CD4-positive, alpha-beta T cell treated with Interleukin-2 at 100 ng/mL for 4 hours (primary cell): ENCODE measurements at regions not wholly inside any gene's neighbourhood (a gene's known extent, or its start where the extent isn't known, plus 50 kb on each side); places are given as distances from the start of the nearest gene placed in this dataset.

Experiments used
- DNase-seq: peaks from one replicate; pipeline ENCODE4 v3.0.0-alpha.2; 2020; ENCODE audit warnings: low spot score

DNA sequence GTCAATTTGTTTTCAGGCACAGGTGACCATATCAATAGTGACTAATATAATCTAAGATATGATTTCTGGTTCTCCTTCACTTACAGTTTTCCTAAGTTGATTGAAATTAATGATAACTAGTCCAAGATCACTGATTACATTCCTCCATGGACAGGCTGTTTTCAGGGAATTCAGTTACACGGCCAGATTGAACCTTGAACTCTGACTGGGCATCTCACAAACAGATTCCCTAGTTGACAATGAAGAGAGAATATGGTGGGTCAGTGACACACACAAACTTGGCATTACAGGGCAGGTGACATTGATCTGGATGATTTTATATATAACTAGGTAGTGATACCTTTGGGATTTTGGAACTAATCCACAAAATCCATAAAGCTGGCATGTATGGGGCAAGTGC is 110.2 kb upstream of the EGR2 start:
- no peak for DNase-seq

DNA sequence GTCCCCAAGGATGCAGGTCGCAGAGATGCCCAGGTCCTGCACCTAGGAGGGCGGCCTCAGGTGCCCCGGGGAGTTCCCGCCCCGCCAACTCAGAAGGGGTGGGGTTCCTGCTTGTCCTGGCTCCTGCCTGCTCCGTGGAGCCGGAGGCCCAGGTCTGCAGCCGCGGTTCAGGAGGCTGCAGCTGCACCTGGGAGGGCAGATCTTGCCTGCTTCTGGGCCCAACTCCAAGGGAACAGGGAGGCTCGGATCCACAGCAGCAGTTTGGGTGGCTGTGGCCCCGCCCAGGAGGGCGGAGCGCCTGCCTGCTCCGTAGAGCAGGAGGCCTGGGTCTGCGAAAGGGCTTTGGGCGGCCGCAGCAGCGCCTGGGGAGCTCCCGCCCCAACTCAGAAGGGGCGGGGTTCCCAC is 108.2 kb upstream of the EGR2 start:
- DNase-seq: no peak

GRCh38 chr10:62919776-62920175 is 103.6 kb upstream of the EGR2 start:
- DNase-seq: no peak

DNA sequence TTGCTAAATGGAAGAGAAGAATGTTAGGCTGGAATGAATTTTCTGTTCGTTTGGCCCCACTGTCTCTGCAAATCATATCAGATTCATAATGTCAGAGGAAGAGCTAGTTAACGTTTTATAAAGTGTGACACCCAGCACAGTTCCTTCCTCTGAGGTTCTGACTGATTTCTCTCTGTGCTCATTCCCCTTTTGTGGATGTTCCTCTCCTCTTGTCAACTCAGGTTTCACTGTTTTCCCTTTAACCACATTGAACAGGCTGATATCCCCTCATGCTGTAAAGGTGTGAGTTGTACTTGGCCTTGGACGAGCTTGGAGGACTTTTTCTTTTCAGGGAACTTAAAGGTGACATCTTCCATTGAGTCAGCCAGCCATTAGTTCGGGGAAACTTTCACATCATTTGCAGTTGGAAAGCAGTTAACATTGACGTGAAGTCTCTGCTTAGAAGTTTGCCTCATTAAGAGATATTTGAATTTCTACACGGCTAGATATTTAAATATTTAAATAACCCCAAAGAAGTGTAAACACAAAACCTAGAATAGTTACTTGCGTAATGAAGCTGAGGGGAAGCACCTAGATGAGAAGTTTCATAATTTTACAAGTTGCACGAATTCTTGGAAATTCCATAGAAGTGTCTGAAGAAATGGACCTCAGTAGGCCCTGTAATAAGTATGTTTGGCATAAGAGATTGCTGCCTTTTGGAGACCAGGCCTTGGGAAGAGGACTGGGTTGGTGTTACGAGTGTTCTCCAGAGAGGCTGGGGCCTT is 101.5 kb upstream of the EGR2 start:
- no peak for DNase-seq

DNA sequence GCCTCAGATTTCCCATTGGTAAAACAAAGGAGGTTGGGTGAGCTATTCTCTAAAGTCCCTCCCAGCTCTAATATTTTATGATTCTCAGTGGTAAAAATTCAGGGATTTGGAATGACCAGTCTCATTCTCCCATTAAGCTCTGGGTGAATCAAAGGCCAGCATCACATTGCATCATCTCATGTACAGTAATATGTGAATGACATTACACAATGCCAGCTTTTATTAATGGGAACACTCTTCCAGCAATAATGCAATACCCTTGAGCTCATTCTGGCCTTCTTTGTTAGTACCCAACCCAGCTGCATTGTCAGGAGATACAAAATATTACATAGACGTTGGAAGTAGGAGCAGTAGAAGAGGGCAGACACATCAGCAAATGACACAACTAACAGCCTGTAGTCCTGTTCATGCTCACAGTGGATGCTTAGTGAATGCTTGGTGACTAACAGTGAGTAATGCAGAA is 100.0 kb upstream of the EGR2 start:
- no peak for DNase-seq

GRCh38 chr10:62915158-62915557 is 99.0 kb upstream of the EGR2 start:
- DNase-seq: no peak

DNA sequence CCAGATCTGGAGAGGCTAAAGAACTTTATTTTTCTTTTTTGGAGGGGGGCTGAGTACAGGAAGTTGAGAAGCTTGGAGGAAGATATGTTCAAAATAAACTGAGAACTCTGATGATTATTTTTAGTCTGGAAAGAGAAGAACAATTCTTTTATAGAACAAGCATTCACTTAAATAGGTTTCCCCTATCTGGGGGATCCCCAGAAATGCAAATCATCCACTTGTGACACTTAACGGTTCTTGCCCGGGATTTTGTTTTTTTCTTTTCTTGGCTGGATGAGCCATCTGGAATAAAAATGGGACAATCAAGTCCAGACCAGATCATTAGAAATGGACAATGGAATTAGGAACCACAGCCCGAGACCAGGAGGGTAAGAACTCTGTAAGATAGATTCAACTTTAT is 95.9 kb upstream of the EGR2 start:
- no peak for DNase-seq

GRCh38 chr10:62911210-62911963 is 95.2 kb upstream of the EGR2 start:
- DNase-seq: no peak

- no peak for DNase-seq
These were observed 91.5 kb upstream of the EGR2 start for GRCh38 chr10:62907470-62908212.

GRCh38 chr10:62904281-62904875 is 88.2 kb upstream of the EGR2 start:
- DNase-seq: no peak

- DNase-seq: no peak
These were observed 87.7 kb upstream of the EGR2 start for GRCh38 chr10:62903828-62904227.

- no peak for DNase-seq
These were observed 84.8 kb upstream of the EGR2 start for GRCh38 chr10:62900829-62901571.

- no peak for DNase-seq
These were observed 83.1 kb upstream of the EGR2 start for GRCh38 chr10:62899311-62899710.

GRCh38 chr10:62895063-62895462 is 78.9 kb upstream of the EGR2 start:
- DNase-seq: no peak

GRCh38 chr10:62894156-62894555 is 78.0 kb upstream of the EGR2 start:
- no peak for DNase-seq

GRCh38 chr10:62893036-62893435 is 76.9 kb upstream of the EGR2 start:
- DNase-seq: no peak

GRCh38 chr10:62890395-62890794 is 74.2 kb upstream of the EGR2 start:
- DNase-seq: no peak

GRCh38 chr10:62887642-62888041 is 71.5 kb upstream of the EGR2 start:
- no peak for DNase-seq

DNA sequence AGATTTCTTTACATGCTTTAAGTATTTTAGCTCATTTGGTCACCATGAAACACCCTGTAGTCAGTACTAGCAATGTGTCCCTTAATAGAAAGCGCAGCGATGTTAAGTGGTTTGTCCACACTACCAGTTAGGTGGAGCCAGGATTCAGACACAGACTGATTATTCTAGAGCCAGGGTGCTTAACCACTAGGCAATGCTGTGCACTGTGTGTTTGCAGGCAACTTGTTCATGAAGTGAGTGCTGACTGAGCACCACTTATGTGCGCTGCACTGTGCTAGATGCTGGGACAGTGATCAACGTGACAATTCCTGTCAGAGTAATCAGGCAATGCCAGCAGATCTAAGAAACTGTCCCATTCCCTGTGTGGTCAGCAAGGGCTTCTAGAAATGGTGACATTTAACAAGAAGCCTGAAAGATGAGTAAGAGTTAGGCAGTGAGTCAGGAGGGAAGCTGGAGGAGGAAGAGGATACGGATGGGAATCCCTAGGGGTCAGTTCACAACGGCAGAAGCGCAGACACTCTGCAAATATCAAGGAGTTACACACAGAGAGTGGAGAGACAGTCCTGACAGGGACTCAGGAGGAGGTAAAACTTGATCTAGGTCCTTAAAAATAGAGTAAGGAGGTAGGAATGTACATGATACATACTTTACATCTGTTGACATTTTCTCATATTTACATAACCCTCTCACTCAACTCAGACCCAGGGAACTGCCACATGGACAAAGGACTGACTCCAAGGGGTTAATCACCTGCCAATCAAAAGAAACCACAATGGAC is 69.7 kb upstream of the EGR2 start:
- no peak for DNase-seq

DNA sequence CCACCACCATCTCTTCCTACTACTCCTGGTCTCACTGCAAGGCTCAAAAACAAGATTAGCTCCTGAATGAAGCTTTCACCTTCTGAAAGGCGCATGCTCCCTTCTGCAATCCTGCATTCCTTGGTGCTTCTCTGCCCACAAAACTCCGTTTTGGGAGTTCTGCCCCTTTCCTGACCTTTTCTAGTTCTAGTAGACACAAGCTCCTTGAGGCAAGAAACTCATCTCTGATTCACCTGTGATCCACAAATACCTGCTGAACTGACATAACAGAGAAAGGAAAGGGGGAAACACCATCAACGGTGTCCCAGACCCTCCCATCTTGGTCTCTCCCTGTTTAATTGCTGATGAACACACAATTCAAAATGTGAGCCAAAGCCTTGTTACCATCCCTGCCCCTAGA is 64.0 kb upstream of the EGR2 start:
- DNase-seq: no peak

DNA sequence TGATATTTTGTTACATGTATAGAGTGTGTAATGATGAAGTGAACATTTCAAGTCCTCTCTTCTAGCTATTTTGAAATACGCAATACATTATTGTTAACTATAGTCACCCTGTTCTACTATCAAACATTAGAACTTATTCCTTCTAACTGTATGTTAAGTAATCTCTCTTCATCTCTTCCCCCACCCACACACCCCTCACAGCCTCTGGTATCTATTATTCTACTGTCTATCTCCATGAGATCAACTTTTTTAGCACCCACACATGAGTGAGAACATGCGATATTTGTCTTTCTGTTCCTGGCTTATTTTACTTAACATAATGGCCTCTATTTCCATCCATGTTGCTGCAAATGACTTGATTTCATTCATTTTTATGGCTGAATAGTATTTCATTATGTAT is 57.7 kb upstream of the EGR2 start:
- DNase-seq: no peak
